Endothelial cell of umbilical vein (primary cell): ENCODE measurements at regions not wholly inside any gene's neighbourhood (a gene's known extent, or its start where the extent isn't known, plus 50 kb on each side); places are given as distances from the start of the nearest gene placed in this dataset.

ENCODE experiments used
- BruUV-seq: library from RNA; stranded (reverse); fragments of 400-500 nt; replicated peaks from 2 replicates; lab custom pipeline; 2021; lab: Mats Ljungman, UMichigan
- CTCF ChIA-PET: fragments of 300-600, 350-600 bp; sonication (Branson Sonifier 250); formaldehyde crosslinking; loops from one replicate; lab custom pipeline; 2021; ENCODE audit warnings: antibody characterized with exemption, inconsistent platforms; lab: Charles Lee
- POLR2A ChIA-PET: fragments of 300-600, 350-600 bp; sonication (Branson Sonifier 250); formaldehyde crosslinking; loops from one replicate; lab custom pipeline; 2021; ENCODE audit warnings: antibody characterized with exemption, inconsistent platforms; lab: Charles Lee
- DNase-seq: peaks from one replicate; pipeline ENCODE4 v3.0.0-alpha.2; 2011; ENCODE audit warnings: low read depth, low spot score
- FAIRE-seq: peaks from 2 replicates; lab custom pipeline; 2011; peaks lifted over from hg19 to GRCh38; lab: Jason Lieb, UNC
- H2AFZ ChIP-seq: 2 replicates; pipeline ENCODE4 v1.6.0; 2012; ENCODE audit warnings: low read depth, low read length, control low read depth, inconsistent platforms
- H3K27ac ChIP-seq: 2 replicates; pipeline ENCODE4 v1.5.1; 2011; ENCODE audit warnings: low read depth, mild to moderate bottlenecking, control low read depth, low read length, moderate library complexity; ENCODE audit not compliant: insufficient read depth
- H3K27me3 ChIP-seq, 2 experiments: 2 replicates each; pipeline versions ENCODE4 v1.6.0 to v1.6.1; 2011; ENCODE audit warnings: low read length in 2 of 2, mixed read lengths in 1 of 2; ENCODE audit not compliant: control insufficient read depth in 2 of 2, insufficient read depth in 2 of 2
- H3K36me3 ChIP-seq, 2 experiments: 2 replicates in 1 of 2; 3 replicates in 1 of 2; pipeline ENCODE4 v1.5.1; 2011; ENCODE audit warnings: low read length in 2 of 2, mild to moderate bottlenecking in 1 of 2, moderate library complexity in 1 of 2; ENCODE audit not compliant: control insufficient read depth in 2 of 2, insufficient read depth in 2 of 2; ENCODE audit errors: extremely low read depth in 1 of 2
- H3K4me1 ChIP-seq: 3 replicates; pipeline ENCODE4 v1.5.1; 2011; ENCODE audit warnings: mild to moderate bottlenecking, low read length; ENCODE audit not compliant: control insufficient read depth, insufficient read depth; ENCODE audit errors: extremely low read depth
- H3K4me2 ChIP-seq: 2 replicates; pipeline ENCODE4 v1.6.1; 2011; ENCODE audit warnings: low read length, control low read depth, mixed read lengths; ENCODE audit not compliant: insufficient read depth
- H3K4me3 ChIP-seq, 3 experiments: fragments of 200-600 bp in 1 of 3; sonication (generic), shearing (Covaris generic) in 1 of 3; replicated peaks in 1 of 3; 2 replicates each; pipeline ENCODE4 v1.5.1; 2011 to 2016; ENCODE audit warnings: control low read depth in 3 of 3, low read length in 3 of 3, mild to moderate bottlenecking in 2 of 3, inconsistent platforms in 1 of 3, low read depth in 1 of 3, moderate library complexity in 1 of 3; ENCODE audit not compliant: insufficient read depth in 1 of 3
- H3K79me2 ChIP-seq: 2 replicates; pipeline ENCODE4 v1.6.0; 2012; ENCODE audit warnings: low read length, inconsistent platforms; ENCODE audit not compliant: control insufficient read depth, insufficient read depth
- H3K9ac ChIP-seq: replicated peaks from 2 replicates; pipeline ENCODE3; 2011; ENCODE audit warnings: low read length, control low read depth; ENCODE audit not compliant: insufficient read depth; ENCODE audit errors: extremely low read depth
- H3K9me1 ChIP-seq: replicated peaks from 3 replicates; pipeline ENCODE4 v1.6.0; 2011; ENCODE audit warnings: mild to moderate bottlenecking, low read length; ENCODE audit not compliant: control insufficient read depth, insufficient read depth; ENCODE audit errors: extremely low read depth
- H3K9me3 ChIP-seq: replicated peaks from 2 replicates; pipeline ENCODE4 v1.5.1; 2012; ENCODE audit warnings: low read length, inconsistent platforms; ENCODE audit not compliant: control insufficient read depth, insufficient read depth
- H4K20me1 ChIP-seq: replicated peaks from 2 replicates; pipeline ENCODE3; 2011; ENCODE audit warnings: mild to moderate bottlenecking, low read length; ENCODE audit not compliant: control insufficient read depth, insufficient read depth; ENCODE audit errors: extremely low read depth
- EZH2 ChIP-seq: IDR thresholded peaks from 2 replicates; pipeline ENCODE4 v1.6.1; 2012; ENCODE audit warnings: borderline replicate concordance, low read depth, mild to moderate bottlenecking, moderate library complexity, low read length, inconsistent platforms; ENCODE audit not compliant: severe bottlenecking
- FOS ChIP-seq: IDR thresholded peaks from 2 replicates; pipeline ENCODE4 v1.6.1; 2011; ENCODE audit warnings: mild to moderate bottlenecking, low read length, moderate library complexity, borderline replicate concordance; ENCODE audit not compliant: insufficient read depth
- GATA2 ChIP-seq: IDR thresholded peaks from 2 replicates; pipeline ENCODE4 v1.7.0; 2011; ENCODE audit warnings: low read depth, mild to moderate bottlenecking, moderate library complexity, mixed read lengths, low read length; ENCODE audit not compliant: insufficient read length, insufficient read depth
- JUN ChIP-seq: IDR thresholded peaks from 2 replicates; pipeline ENCODE4 v1.6.1; 2011; ENCODE audit warnings: borderline replicate concordance, low read depth; ENCODE audit not compliant: insufficient read length, insufficient read depth
- MYC ChIP-seq: IDR thresholded peaks from one replicate; pipeline ENCODE4 v1.6.1; 2011; ENCODE audit warnings: mild to moderate bottlenecking, low read depth, low read length
- POLR2A ChIP-seq: IDR thresholded peaks from 2 replicates; pipeline ENCODE4 v1.6.1; 2012; ENCODE audit warnings: low read depth, mild to moderate bottlenecking, control low read depth, low read length
- POLR2AphosphoS5 ChIP-seq: IDR thresholded peaks from 2 replicates; pipeline ENCODE4 v1.6.1; 2012; ENCODE audit warnings: low read depth, mild to moderate bottlenecking, control low read depth, low read length, moderate library complexity; ENCODE audit not compliant: insufficient read depth
- dilution Hi-C: fragments of 300-500 bp; cut with MboI; formaldehyde crosslinking; loops from one replicate; pipeline ENCODE4 v1.15.0; 2019; ENCODE audit warnings: low sequenced_read_pairs; ENCODE audit not compliant: extremely low pct_ligation_motif_present
- intact Hi-C: fragments of 100-400 bp; cut with micrococcal nuclease; formaldehyde crosslinking; loops from one replicate; pipeline ENCODE4 v1.10.0; 2022
- TF ChIP-seq, protein P1 (sequence below): IDR thresholded peaks from 2 replicates; pipeline ENCODE4 v1.6.1; 2011; ENCODE audit not compliant: insufficient read depth, insufficient read length
- TF ChIP-seq, protein P2 (sequence below), 2 donors: IDR thresholded peaks; 1 replicate in 1 of 2; 2 replicates in 1 of 2; pipeline ENCODE4 v1.5.1; 2011; ENCODE audit warnings: low read length in 2 of 2, mild to moderate bottlenecking in 2 of 2, moderate library complexity in 2 of 2, control low read depth in 1 of 2, inconsistent platforms in 1 of 2, low read depth in 1 of 2; ENCODE audit not compliant: insufficient read depth in 1 of 2; ENCODE audit errors: extremely low read depth in 1 of 2

DNA sequence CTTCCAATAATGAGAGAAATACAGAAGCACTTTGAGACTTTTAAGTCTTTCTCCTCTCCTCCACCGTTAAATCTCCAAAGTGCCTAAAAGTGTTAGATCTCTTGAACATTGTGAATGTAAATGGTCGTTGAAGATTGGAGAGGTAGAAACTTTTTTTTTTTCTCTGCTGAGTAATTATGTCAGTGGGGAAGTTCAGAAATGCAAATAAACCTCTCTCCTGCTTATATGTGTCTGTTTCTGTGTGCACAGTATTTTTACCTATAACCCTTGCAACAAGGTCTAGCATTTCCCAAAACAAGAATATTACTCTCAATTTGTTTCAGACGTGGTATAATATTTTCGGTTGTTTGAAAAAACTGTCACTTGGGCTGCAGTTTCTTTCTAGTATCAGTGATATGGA lies 833.6 kb upstream of the CDH8 start:
- BruUV-seq: no TSS peak
- intact Hi-C loops: no loop called here
- CTCF ChIA-PET: no interaction called here

More for the DNA sequence above, 833.6 kb upstream of the CDH8 start:
- no peak overlapping the region for H3K4me2 ChIP-seq
- DNase-seq (no peak), FAIRE-seq (no peak)
- no peak overlapping the region for H3K4me3 ChIP-seq
- H3K79me2 ChIP-seq: no peaks in the 10 kb centered on the region
- H3K36me3 ChIP-seq: no peaks in the 10 kb centered on the region
- no peaks in the 10 kb centered on the region for H3K9me1 ChIP-seq
- no peaks in the 10 kb centered on the region for H3K9me3 ChIP-seq
- TF ChIP-seq JUN: no peak
- TF ChIP-seq POLR2A: no peak
- TF ChIP-seq, protein P1, sequence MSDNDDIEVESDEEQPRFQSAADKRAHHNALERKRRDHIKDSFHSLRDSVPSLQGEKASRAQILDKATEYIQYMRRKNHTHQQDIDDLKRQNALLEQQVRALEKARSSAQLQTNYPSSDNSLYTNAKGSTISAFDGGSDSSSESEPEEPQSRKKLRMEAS: no peak
- TF ChIP-seq, protein P2, sequence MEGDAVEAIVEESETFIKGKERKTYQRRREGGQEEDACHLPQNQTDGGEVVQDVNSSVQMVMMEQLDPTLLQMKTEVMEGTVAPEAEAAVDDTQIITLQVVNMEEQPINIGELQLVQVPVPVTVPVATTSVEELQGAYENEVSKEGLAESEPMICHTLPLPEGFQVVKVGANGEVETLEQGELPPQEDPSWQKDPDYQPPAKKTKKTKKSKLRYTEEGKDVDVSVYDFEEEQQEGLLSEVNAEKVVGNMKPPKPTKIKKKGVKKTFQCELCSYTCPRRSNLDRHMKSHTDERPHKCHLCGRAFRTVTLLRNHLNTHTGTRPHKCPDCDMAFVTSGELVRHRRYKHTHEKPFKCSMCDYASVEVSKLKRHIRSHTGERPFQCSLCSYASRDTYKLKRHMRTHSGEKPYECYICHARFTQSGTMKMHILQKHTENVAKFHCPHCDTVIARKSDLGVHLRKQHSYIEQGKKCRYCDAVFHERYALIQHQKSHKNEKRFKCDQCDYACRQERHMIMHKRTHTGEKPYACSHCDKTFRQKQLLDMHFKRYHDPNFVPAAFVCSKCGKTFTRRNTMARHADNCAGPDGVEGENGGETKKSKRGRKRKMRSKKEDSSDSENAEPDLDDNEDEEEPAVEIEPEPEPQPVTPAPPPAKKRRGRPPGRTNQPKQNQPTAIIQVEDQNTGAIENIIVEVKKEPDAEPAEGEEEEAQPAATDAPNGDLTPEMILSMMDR (IDR thresholded peaks at IDR 0.05; ENCODE audit: extremely low read depth in 1 of 2, insufficient read depth in 1 of 2, low read depth in 1 of 2, low read length in 2 of 2): no peak
- no peak for TF ChIP-seq POLR2AphosphoS5
- TF ChIP-seq MYC: no peak
- TF ChIP-seq GATA2: no peak
- TF ChIP-seq FOS: no peak
- no peak for TF ChIP-seq EZH2
- H3K9ac ChIP-seq: no peak overlapping the region
- H3K4me1 ChIP-seq: no peaks in the 10 kb centered on the region
- H4K20me1 ChIP-seq: no peaks in the 10 kb centered on the region
- H2AFZ ChIP-seq: no peak overlapping the region
- POLR2A ChIA-PET: no interaction called here
- dilution Hi-C loops: no loop called here
- no peak overlapping the region for H3K27ac ChIP-seq
- H3K27me3 ChIP-seq: no peaks in the 10 kb centered on the region
